ENCODE measurements at regions not wholly inside any gene's neighbourhood (a gene's known extent, or its start where the extent isn't known, plus 50 kb on each side); places are given as distances from the start of the nearest gene placed in this dataset.
"Not testable (repeated sequence)": the region's sequence is repeated elsewhere in the genome, so short reads cannot be mapped to it uniquely, and the experiment has no call there.

DNA sequence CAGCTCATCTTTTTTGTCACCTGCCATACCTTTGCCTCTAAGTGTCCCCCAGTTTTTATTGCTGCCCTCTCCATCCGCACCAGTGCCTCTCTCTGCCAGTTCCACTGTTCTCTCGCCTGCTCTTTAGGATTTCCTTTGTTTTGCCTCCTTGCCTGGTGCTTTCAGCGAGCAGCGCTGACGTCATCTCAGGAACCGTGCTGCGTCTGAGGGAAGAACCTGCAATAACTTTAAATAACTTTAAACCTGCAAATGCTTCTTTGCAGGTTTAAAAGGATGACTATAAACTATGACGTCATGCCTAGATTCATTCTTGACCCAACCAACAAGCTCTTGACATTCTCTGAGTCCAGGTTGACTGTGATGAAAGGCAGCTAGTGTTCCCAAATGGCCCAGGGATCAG is 105.1 kb downstream of the LRRC74B start:
- DNase-seq (ENCODE audit: low spot score), result not testable (repeated sequence)

DNA sequence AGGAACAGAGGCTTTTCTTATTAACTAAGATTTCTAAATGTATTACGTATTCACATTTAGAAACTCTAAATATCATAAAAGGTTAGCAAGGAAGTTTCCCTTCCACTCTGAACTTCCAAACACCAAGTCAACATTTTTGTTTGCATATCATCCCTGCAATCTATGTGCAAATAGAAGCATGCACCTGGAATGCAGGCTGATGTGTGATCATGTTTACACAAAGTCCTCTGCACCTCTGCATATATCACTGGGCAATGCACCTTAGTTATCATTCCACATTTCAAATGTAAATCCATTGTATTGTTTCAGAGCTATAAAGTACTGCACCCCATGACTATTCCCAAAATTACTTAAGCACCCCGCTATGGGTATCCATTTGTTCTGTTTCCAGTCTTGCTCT is 142.1 kb downstream of the LRRC74B start:
- DNase-seq (ENCODE audit: low spot score), result not testable (repeated sequence)

GRCh38 chr22:21212054-21212453 is 166.3 kb downstream of the LRRC74B start:
- not testable (repeated sequence) for DNase-seq (ENCODE audit: low spot score)

- not testable (repeated sequence) for DNase-seq (ENCODE audit: low spot score)
These were observed 167.4 kb upstream of the RIMBP3B start for GRCh38 chr22:21215973-21216731.

GRCh38 chr22:21224900-21225299 is 158.7 kb upstream of the RIMBP3B start:
- not testable (repeated sequence) for DNase-seq (ENCODE audit: low spot score)

DNA sequence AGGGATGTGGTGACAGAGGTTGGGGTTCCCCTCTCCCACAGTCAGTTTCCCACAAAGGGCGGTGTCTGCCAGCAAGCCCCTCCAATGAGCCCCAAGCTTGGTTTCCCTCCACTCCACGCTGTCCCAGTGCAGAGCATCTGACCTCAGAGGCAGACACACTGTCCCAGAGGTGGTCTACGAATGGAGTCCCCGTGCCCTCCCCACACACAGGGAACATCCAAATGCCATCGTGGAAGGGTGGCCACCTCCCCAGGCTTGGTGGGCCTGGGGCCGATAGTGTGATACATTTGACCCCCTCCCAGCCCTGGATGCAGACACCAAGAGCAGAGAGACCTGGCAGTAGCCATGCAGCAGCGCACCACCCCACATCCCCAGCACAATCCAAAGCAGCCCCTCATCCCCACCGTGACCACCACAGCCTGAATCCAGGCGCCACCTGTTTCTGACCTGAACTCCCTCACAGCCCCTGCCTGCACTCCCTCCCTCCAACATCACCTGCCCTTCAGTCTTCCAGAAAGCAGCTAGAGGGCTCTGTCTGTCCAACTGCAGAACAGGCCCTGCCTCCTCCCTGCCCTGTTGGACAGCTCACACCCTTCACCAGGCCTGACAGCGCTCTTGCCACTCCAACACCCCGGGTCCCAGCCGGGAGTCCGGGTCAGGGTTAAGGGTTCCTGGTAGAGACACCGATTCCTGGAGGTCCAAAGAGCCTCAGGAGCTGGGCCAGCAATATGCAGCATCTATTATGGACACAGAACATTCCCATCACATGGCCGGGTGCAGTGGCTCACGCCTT is 156.5 kb upstream of the RIMBP3B start:
- DNase-seq (ENCODE audit: low spot score), result not testable (repeated sequence)

GRCh38 chr22:21251435-21251834 is 132.1 kb upstream of the RIMBP3B start:
- DNase-seq (ENCODE audit: low spot score), result not testable (repeated sequence)

- peak; percentile 38 for DNase-seq (ENCODE audit: low spot score)
These were observed 100.9 kb upstream of the RIMBP3B start for GRCh38 chr22:21282646-21283045.

- DNase-seq (ENCODE audit: low spot score), result not testable (repeated sequence)
These were observed 89.8 kb upstream of the RIMBP3B start for GRCh38 chr22:21293702-21294101.

DNA sequence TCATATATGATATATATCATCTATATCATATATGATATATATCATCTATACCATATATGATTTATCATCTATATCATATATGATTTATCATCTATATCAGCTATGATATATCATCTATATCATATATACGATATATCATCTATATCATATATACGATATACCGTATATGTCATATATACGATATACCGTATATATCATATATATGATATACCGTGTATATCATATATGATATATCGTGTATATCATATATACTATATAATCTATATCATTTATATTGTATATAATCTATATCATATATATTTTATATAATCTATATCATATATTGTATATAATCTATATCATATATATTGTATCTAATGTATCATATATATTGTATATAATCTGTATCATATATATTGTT is 55.9 kb upstream of the RIMBP3B start:
- DNase-seq (ENCODE audit: low spot score), result not testable (repeated sequence)

Measured in ureter (tissue), 1 donor.